ENCODE measurements at regions not wholly inside any gene's neighbourhood (a gene's known extent, or its start where the extent isn't known, plus 50 kb on each side); places are given as distances from the start of the nearest gene placed in this dataset.

DNA sequence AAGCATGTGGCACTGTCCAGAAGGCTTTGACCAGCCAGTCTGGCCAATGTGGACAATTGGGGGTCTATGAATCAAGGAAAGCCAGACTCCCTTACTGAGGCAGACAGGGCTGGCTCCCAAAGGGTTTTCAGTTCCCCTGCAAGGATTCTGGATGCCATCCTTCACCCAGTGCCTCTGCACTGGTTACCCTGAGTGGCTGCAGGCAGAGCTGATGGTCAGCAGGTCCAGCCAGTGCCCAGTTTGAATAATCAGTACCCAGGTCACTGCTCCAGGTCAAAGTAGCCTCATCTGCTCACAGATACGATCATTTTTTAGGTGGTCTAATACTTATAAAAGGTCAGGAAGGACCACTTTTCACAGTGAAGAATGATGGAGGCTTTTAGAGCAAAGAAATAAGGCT, 52.2 kb upstream of the MAMLD1 start:
- TF ChIP-seq ZFX (IDR thresholded peaks at IDR 0.05) (no peak), CTCF (conservative IDR thresholded peaks at IDR 0.05) (no peak)
- no peak overlapping the region for H3K27ac ChIP-seq

DNA sequence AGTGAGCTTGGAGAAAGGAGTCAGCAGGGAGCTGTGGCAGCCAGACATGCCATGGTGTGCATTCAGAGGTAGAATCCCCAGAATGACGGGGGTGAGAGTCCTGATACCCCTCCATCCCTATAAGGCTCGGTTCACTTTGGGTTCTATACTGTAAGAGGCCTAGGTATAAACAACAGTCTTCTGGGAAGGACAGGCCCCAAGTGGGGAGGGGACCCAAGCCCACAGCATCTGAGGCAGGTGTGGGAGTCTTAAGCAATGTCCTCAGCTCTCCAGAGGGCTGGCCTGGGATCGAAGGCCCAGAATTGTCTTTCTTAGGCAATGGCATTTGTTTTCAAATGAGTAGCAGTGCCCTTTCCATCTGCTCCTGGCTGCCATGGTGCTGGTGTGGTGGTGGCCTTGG, 50.2 kb upstream of the MAMLD1 start:
- TF ChIP-seq CTCF (conservative IDR thresholded peaks at IDR 0.05) (no peak), ZFX (IDR thresholded peaks at IDR 0.05) (no peak)

More for the DNA sequence above, 50.2 kb upstream of the MAMLD1 start:
- no peak overlapping the region for H3K27ac ChIP-seq

Data from C4-2B (cell line).